Cardiac fibroblast (primary cell): ENCODE measurements at regions not wholly inside any gene's neighbourhood (a gene's known extent, or its start where the extent isn't known, plus 50 kb on each side); places are given as distances from the start of the nearest gene placed in this dataset.
"Not testable (repeated sequence)": the region's sequence is repeated elsewhere in the genome, so short reads cannot be mapped to it uniquely, and the experiment has no call there.

Source experiments
- DNase-seq, 2 donors: peaks; one replicate each; pipeline versions ENCODE4 v3.0.0 to v3.0.0-alpha.2; 2010; ENCODE audit warnings: low read depth in 2 of 2
- H3K4me3 ChIP-seq, 2 donors: replicated peaks in 1 of 2; 1 replicate in 1 of 2; 2 replicates in 1 of 2; pipeline ENCODE4 v1.5.1; 2011; ENCODE audit warnings: low read depth in 2 of 2, low read length in 2 of 2, mild to moderate bottlenecking in 2 of 2, moderate library complexity in 1 of 2
- TF ChIP-seq, protein P1 (sequence below): IDR thresholded peaks from one replicate; pipeline ENCODE4 v1.5.1; 2011; ENCODE audit warnings: low read depth, mild to moderate bottlenecking, low read length, inconsistent platforms

DNA sequence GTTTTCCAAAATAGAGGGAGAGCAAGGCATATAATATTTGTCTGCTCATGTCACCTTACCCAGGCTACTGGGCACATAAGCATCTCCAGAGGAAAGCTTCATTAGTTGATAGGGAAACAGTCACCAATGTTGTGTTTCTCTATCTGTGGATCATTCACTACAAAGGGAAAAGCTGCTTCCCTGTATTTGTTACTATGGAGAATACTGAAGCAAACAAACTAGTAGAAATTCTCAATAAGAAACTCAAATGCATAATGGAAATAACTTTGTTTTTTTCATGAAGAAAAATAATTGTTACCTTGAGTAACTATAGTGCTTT, 138.2 kb downstream of the PCSK1 start:
- TF ChIP-seq, protein P1, sequence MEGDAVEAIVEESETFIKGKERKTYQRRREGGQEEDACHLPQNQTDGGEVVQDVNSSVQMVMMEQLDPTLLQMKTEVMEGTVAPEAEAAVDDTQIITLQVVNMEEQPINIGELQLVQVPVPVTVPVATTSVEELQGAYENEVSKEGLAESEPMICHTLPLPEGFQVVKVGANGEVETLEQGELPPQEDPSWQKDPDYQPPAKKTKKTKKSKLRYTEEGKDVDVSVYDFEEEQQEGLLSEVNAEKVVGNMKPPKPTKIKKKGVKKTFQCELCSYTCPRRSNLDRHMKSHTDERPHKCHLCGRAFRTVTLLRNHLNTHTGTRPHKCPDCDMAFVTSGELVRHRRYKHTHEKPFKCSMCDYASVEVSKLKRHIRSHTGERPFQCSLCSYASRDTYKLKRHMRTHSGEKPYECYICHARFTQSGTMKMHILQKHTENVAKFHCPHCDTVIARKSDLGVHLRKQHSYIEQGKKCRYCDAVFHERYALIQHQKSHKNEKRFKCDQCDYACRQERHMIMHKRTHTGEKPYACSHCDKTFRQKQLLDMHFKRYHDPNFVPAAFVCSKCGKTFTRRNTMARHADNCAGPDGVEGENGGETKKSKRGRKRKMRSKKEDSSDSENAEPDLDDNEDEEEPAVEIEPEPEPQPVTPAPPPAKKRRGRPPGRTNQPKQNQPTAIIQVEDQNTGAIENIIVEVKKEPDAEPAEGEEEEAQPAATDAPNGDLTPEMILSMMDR: no peak
- H3K4me3 ChIP-seq: no peak overlapping the region
- DNase-seq: no peak

DNA sequence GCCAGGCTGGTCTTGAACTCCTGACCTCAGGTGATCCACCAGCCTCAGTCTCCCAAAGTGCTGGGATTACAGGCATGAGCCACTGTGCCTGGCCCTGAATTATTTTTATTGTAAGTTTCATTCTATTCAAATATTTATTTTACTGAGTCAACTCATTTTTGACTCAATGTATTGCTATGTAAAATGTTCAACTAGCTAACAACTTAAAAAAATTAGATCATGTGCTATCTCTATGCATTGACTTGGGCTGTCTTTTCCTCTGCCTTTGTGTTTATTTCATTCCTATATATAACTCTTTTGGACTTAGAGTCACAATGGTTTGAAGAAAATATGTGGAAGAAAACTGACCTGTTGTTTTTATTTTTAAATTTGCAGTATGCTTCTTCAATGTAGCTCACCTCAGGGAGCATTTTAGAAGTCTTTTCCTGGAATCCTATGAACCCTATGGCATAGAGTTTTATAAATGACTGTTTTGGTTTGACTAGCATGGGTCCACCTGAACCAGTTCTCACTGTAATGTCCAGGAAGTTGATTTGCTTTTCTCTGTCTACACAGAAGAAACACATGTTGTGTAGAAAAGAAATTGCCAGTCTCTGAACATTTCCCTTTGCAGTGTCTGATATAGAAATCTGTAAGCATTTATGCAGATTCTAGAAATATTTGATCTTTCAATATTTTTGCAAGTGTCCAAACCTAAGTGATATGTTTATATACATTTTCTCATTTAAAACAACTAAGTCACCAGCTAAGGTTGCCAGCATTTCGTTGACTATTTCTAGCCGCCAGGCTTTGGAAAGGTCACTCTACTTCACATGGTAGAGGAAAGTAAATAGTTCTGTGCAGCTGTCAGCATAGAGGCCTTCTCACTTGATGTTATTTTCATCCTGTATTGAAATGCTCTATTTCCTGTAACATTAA, 138.8 kb downstream of the PCSK1 start:
- TF ChIP-seq, protein P1: no peak
- H3K4me3 ChIP-seq: no peak overlapping the region
- DNase-seq: peak; percentile 13 to 61

DNA sequence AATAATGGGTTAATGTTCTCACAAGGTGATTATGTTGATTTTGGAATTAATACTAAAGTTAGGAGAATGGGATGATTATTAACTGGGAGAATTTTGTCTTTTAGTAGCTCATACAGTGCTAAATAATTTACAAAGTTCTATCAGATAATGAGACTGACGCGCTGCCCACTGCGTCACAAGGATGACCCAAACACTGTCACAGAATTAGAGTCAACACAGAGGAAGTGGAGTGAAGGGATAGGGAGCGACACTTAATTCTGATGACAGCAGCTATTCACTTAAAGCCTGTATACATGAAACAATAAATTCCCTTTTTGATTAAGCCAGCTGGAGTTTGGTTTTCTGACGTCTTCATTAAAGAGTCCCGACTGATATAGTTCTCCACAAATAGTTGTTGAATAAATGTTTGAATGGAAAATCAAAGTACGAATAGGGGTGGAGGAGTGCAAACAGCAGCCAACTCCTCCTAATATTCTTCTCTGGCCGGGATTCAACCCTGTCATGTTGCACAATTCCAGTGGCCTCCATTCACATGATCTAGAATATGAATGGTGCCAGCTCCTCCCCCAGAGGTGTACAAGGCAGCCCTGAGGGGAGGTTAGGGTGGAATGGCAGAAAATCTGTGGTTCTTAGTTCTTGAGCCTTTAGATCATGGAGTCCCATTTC, 140.3 kb downstream of the PCSK1 start:
- DNase-seq: peak; percentile 57 to 82
- TF ChIP-seq, protein P1: no peak
- H3K4me3 ChIP-seq: no peak overlapping the region

DNA sequence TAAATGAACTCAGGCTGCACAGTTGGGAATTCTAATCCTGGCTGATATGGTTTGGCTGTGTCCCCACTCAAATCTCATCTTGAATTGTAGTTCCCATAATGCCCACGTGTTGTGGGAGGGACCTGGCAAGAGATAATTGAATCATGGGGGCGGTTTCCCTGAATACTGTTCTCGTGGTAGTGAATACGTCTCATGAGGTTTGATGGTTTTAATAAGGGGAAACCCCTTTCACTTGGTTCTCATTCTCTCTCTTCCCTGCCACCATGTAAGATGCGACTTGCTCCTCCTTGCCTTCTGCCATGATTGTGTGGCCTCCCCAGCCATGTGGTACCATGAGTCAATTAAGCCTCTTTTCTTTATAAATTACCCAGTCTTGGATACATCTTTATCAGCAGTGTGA, 143.8 kb downstream of the PCSK1 start:
- not testable (repeated sequence) for H3K4me3 ChIP-seq
- DNase-seq: peak in 1 of 2 donors; percentile 34

DNA sequence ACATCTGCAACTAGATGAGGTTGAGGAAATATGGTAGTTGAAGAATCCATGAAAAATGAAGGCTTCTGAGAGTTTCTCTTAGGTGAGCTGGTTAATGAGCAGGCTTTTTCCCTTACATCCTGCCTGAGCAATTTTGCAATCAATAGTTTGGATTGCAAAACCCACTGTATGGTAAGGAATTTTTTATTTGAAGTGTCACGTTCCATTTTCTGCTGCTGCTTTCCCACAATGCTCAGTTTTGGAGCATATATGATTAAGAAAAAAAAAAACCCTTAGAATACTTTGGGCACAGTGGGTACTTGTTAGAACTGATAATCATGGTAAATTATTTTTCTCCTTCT, 144.2 kb downstream of the PCSK1 start:
- peak; percentile 62 to 84 for DNase-seq
- TF ChIP-seq, protein P1: no peak
- no peak overlapping the region for H3K4me3 ChIP-seq

DNA sequence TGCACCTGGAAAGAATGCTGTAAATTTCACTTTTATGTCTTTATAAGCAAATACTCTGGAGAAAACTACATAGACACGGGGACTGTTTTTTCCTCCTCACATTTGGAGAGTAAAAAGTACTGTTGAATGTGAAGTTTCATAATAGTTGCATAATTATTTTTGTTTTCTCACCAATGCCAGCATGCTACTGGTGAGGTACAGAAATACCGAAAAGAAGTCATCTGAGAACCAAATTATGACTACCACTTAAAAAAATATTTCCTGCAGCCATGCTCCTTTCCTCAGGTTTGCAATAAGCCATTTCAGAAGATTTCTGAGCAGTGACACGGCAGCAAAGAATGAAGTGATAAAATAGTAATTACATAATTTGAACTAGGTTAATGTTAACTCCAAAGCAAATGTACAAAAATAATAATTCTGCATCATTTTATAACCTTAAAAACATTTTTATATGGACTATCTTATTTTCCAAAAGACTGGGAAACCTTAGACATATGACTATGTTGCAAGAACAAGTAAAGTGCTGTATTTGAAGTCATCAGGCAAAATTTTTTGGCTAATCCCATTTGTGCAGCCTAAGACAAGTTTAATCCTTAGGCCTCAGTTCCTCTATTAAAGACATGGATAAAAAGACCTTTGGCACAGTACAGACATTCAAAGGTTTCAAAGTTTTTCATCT, 144.7 kb downstream of the PCSK1 start:
- TF ChIP-seq, protein P1: no peak
- DNase-seq: peak; percentile 19 to 68
- H3K4me3 ChIP-seq: no peak overlapping the region

DNA sequence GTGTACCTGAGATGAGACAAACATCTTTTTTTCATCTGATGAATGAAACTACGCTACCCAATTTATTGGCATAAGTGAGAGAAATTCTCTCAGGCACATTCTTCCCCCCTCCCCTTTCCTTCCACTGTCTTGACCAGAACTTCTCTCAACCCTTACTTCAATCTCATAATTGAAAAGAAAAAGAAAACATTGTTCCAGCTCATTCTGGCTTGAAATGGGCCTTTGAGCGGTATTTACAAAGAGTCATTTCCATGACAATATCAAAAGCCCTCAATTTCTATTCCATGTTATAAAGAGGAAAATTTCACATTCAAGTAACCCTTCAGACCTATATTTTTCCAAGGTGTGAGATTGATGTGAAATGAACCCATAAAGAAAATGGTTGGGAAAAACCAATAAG, 145.9 kb downstream of the PCSK1 start:
- TF ChIP-seq, protein P1: no peak
- H3K4me3 ChIP-seq: no peak overlapping the region

More for the DNA sequence above, 145.9 kb downstream of the PCSK1 start:
- DNase-seq: no peak
